ENCODE measurements at regions not wholly inside any gene's neighbourhood (a gene's known extent, or its start where the extent isn't known, plus 50 kb on each side); places are given as distances from the start of the nearest gene placed in this dataset.

GRCh38 chr9:20074291-20074690 is 285.5 kb upstream of the SLC24A2 start:
- H3K9me3 Mint-ChIP-seq: peaks cover 0 to 5% (median 0%) of the 10 kb centered on the region in 7 donors
- H3K27me3 ChIP-seq (ENCODE audit: control insufficient read depth, insufficient read depth, low read length): no peaks in the 10 kb centered on the region
- H3K4me3 Mint-ChIP-seq: no peak overlapping the region
- H3K4me3 ChIP-seq (ENCODE audit: low read depth, low read length): no peak overlapping the region
- H3K27me3 Mint-ChIP-seq: peaks cover 11% of the 10 kb centered on the region
- no peaks in the 10 kb centered on the region for H3K36me3 Mint-ChIP-seq
- ATAC-seq (ENCODE audit: low read depth in 2 of 2) (no peak), DNase-seq (no peak)
- H3K9me3 ChIP-seq (ENCODE audit: control insufficient read depth in 2 of 2, low read length in 2 of 2): no peaks in the 10 kb centered on the region
- H3K4me1 Mint-ChIP-seq: no peaks in the 10 kb centered on the region
- H3K4me1 ChIP-seq (ENCODE audit: control insufficient read depth, insufficient read depth, low read length, poor library complexity, severe bottlenecking): no peaks in the 10 kb centered on the region
- H3K27ac ChIP-seq (ENCODE audit: insufficient read depth, low read length, poor library complexity, severe bottlenecking): no peak overlapping the region
- no peak overlapping the region for H3K27ac Mint-ChIP-seq
- no peaks in the 10 kb centered on the region for H3K36me3 ChIP-seq (ENCODE audit: control insufficient read depth, insufficient read depth, low read length)

- Mint-ChIP-seq H3K27ac (no peak overlapping the region), H3K9me3 (peaks cover 0 to 4% (median 0%) of the 10 kb centered on the region in 7 donors), H3K27me3 (no peaks in the 10 kb centered on the region), H3K4me3 (no peak overlapping the region), H3K4me1 (peaks cover 4 to 13% (median 8%) of the 10 kb centered on the region in 4 donors), H3K36me3 (no peaks in the 10 kb centered on the region)
- H3K27me3 ChIP-seq (ENCODE audit: control insufficient read depth, insufficient read depth, low read length): no peaks in the 10 kb centered on the region
- no peaks in the 10 kb centered on the region for H3K9me3 ChIP-seq (ENCODE audit: control insufficient read depth in 2 of 2, low read length in 2 of 2)
- no peak overlapping the region for H3K4me3 ChIP-seq (ENCODE audit: low read depth, low read length)
- no peaks in the 10 kb centered on the region for H3K4me1 ChIP-seq (ENCODE audit: control insufficient read depth, insufficient read depth, low read length, poor library complexity, severe bottlenecking)
- no peaks in the 10 kb centered on the region for H3K36me3 ChIP-seq (ENCODE audit: control insufficient read depth, insufficient read depth, low read length)
- no peak for DNase-seq
- no peak for ATAC-seq (ENCODE audit: low read depth in 2 of 2)
- H3K27ac ChIP-seq (ENCODE audit: insufficient read depth, low read length, poor library complexity, severe bottlenecking): no peak overlapping the region
Measured at GRCh38 chr9:20070336-20070735, 281.5 kb upstream of the SLC24A2 start.

GRCh38 chr9:20065796-20066700 is 277.2 kb upstream of the SLC24A2 start:
- H3K4me1 Mint-ChIP-seq: peaks cover 4 to 23% (median 9%) of the 10 kb centered on the region in 4 donors

DNA sequence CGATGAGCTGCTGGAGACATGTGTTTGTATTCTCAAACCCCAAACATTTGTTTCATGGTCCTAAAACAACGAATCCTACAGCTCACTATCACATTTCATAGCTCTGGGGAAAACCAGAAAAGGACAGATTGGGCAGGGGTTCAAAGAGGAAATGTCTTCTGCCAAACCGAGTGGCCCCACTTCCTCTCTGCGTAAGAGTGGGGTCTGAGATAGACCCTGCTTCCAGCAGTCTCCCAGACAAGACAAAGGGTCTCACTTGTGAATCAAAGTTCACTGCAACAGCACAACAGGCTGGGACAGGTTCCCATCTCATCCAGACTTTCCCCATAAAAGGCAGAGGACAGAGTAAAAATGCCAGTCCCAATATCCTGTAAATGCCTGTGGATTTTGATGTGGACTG is 276.2 kb upstream of the SLC24A2 start:
- peak overlapping the region in 1 of 4 donors; percentile 7 for H3K4me3 Mint-ChIP-seq
- no peak overlapping the region for H3K27ac ChIP-seq (ENCODE audit: insufficient read depth, low read length, poor library complexity, severe bottlenecking)
- no peak for DNase-seq
- no peak for ATAC-seq (ENCODE audit: low read depth in 2 of 2)
- H3K9me3 Mint-ChIP-seq: peaks cover 0 to 4% (median 0%) of the 10 kb centered on the region in 7 donors
- peaks cover 4 to 23% (median 9%) of the 10 kb centered on the region in 4 donors for H3K4me1 Mint-ChIP-seq
- H3K4me1 ChIP-seq (ENCODE audit: control insufficient read depth, insufficient read depth, low read length, poor library complexity, severe bottlenecking): no peaks in the 10 kb centered on the region
- peak overlapping the region in 1 of 3 donors; percentile 23 for H3K27ac Mint-ChIP-seq
- H3K9me3 ChIP-seq (ENCODE audit: control insufficient read depth in 2 of 2, low read length in 2 of 2): no peaks in the 10 kb centered on the region
- no peaks in the 10 kb centered on the region for H3K27me3 Mint-ChIP-seq
- no peaks in the 10 kb centered on the region for H3K36me3 ChIP-seq (ENCODE audit: control insufficient read depth, insufficient read depth, low read length)
- no peak overlapping the region for H3K4me3 ChIP-seq (ENCODE audit: low read depth, low read length)
- peaks cover 2% of the 10 kb centered on the region for H3K27me3 ChIP-seq (ENCODE audit: control insufficient read depth, insufficient read depth, low read length)
- H3K36me3 Mint-ChIP-seq: no peaks in the 10 kb centered on the region

More at GRCh38 chr9:20065796-20066700, 277.2 kb upstream of the SLC24A2 start:
- no peak for ATAC-seq (ENCODE audit: low read depth in 2 of 2)
- H3K4me3 ChIP-seq (ENCODE audit: low read depth, low read length): no peak overlapping the region
- H3K27me3 ChIP-seq (ENCODE audit: control insufficient read depth, insufficient read depth, low read length): peaks cover 2% of the 10 kb centered on the region
- DNase-seq: peak in 1 of 3 donors; percentile 23
- no peaks in the 10 kb centered on the region for H3K9me3 ChIP-seq (ENCODE audit: control insufficient read depth in 2 of 2, low read length in 2 of 2)
- peaks cover 0 to 4% (median 0%) of the 10 kb centered on the region in 7 donors for H3K9me3 Mint-ChIP-seq
- H3K27ac Mint-ChIP-seq: peak overlapping the region in 1 of 3 donors; percentile 1
- no peak overlapping the region for H3K27ac ChIP-seq (ENCODE audit: insufficient read depth, low read length, poor library complexity, severe bottlenecking)
- no peaks in the 10 kb centered on the region for H3K27me3 Mint-ChIP-seq
- H3K4me1 ChIP-seq (ENCODE audit: control insufficient read depth, insufficient read depth, low read length, poor library complexity, severe bottlenecking): no peaks in the 10 kb centered on the region
- peak overlapping the region in 1 of 4 donors; percentile 53 for H3K4me3 Mint-ChIP-seq
- H3K36me3 Mint-ChIP-seq: no peaks in the 10 kb centered on the region
- no peaks in the 10 kb centered on the region for H3K36me3 ChIP-seq (ENCODE audit: control insufficient read depth, insufficient read depth, low read length)

- no peak for DNase-seq
- no peak overlapping the region for H3K27ac Mint-ChIP-seq
- H3K4me3 Mint-ChIP-seq: no peak overlapping the region
- H3K36me3 Mint-ChIP-seq: peaks cover 3% of the 10 kb centered on the region
- Histone ChIP-seq H3K27me3 (ENCODE audit: control insufficient read depth, insufficient read depth, low read length) (no peaks in the 10 kb centered on the region), H3K4me1 (ENCODE audit: control insufficient read depth, insufficient read depth, low read length, poor library complexity, severe bottlenecking) (no peaks in the 10 kb centered on the region), H3K27ac (ENCODE audit: insufficient read depth, low read length, poor library complexity, severe bottlenecking) (no peak overlapping the region), H3K9me3 (ENCODE audit: control insufficient read depth in 2 of 2, low read length in 2 of 2) (no peaks in the 10 kb centered on the region), H3K4me3 (ENCODE audit: low read depth, low read length) (no peak overlapping the region), H3K36me3 (ENCODE audit: control insufficient read depth, insufficient read depth, low read length) (no peaks in the 10 kb centered on the region)
- H3K4me1 Mint-ChIP-seq: no peaks in the 10 kb centered on the region
- H3K9me3 Mint-ChIP-seq: peaks cover 0 to 4% (median 0%) of the 10 kb centered on the region in 7 donors
- peaks cover 14% of the 10 kb centered on the region for H3K27me3 Mint-ChIP-seq
- no peak for ATAC-seq (ENCODE audit: low read depth in 2 of 2)
Measured at GRCh38 chr9:20054734-20055133, 265.9 kb upstream of the SLC24A2 start.

GRCh38 chr9:20048985-20049384 is 260.1 kb upstream of the SLC24A2 start:
- Mint-ChIP-seq H3K27ac (no peak overlapping the region), H3K27me3 (no peaks in the 10 kb centered on the region), H3K4me1 (peaks cover 0 to 6% (median 4%) of the 10 kb centered on the region in 4 donors), H3K9me3 (no peaks in the 10 kb centered on the region), H3K4me3 (no peak overlapping the region), H3K36me3 (peaks cover 3% of the 10 kb centered on the region)
- Histone ChIP-seq H3K27ac (ENCODE audit: insufficient read depth, low read length, poor library complexity, severe bottlenecking) (no peak overlapping the region), H3K27me3 (ENCODE audit: control insufficient read depth, insufficient read depth, low read length) (no peaks in the 10 kb centered on the region), H3K36me3 (ENCODE audit: control insufficient read depth, insufficient read depth, low read length) (no peaks in the 10 kb centered on the region), H3K4me1 (ENCODE audit: control insufficient read depth, insufficient read depth, low read length, poor library complexity, severe bottlenecking) (no peaks in the 10 kb centered on the region), H3K4me3 (ENCODE audit: low read depth, low read length) (no peak overlapping the region), H3K9me3 (ENCODE audit: control insufficient read depth in 2 of 2, low read length in 2 of 2) (no peaks in the 10 kb centered on the region)
- ATAC-seq (ENCODE audit: low read depth in 2 of 2): no peak
- DNase-seq: no peak

- H3K4me3 ChIP-seq (ENCODE audit: low read depth, low read length): no peak overlapping the region
- H3K4me1 Mint-ChIP-seq: peaks cover 4 to 11% (median 9%) of the 10 kb centered on the region in 4 donors
- H3K36me3 ChIP-seq (ENCODE audit: control insufficient read depth, insufficient read depth, low read length): no peaks in the 10 kb centered on the region
- DNase-seq (no peak), ATAC-seq (ENCODE audit: low read depth in 2 of 2) (no peak)
- H3K27ac Mint-ChIP-seq: no peak overlapping the region
- no peaks in the 10 kb centered on the region for H3K27me3 ChIP-seq (ENCODE audit: control insufficient read depth, insufficient read depth, low read length)
- no peaks in the 10 kb centered on the region for H3K9me3 Mint-ChIP-seq
- H3K4me1 ChIP-seq (ENCODE audit: control insufficient read depth, insufficient read depth, low read length, poor library complexity, severe bottlenecking): peaks cover 2% of the 10 kb centered on the region
- no peaks in the 10 kb centered on the region for H3K9me3 ChIP-seq (ENCODE audit: control insufficient read depth in 2 of 2, low read length in 2 of 2)
- H3K4me3 Mint-ChIP-seq: no peak overlapping the region
- no peaks in the 10 kb centered on the region for H3K27me3 Mint-ChIP-seq
- no peak overlapping the region for H3K27ac ChIP-seq (ENCODE audit: insufficient read depth, low read length, poor library complexity, severe bottlenecking)
- peaks cover 3% of the 10 kb centered on the region for H3K36me3 Mint-ChIP-seq
Measured at GRCh38 chr9:20048437-20048836, 259.6 kb upstream of the SLC24A2 start.
